ENCODE measurements at regions not wholly inside any gene's neighbourhood (a gene's known extent, or its start where the extent isn't known, plus 50 kb on each side); places are given as distances from the start of the nearest gene placed in this dataset.

DNA sequence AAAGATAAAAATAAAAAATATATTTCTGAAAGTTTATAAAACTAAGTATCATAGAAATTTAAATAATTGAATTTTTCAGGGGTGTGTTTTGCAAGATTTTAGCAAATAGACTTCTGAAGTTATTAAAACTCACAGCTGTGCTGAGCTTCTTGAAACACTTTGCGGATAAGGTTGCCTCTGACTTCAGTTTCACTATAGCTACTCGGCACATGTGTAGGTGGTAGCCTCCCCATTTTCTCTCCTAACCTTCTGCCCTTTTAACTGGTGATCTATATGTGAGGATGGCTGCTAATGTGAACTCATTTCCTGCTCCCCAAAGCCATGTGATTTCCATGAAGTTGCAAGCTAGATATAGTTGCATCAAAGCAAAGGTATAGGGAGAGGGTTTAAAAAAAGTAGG lies 129.3 kb upstream of the STMND1 start:
- H2AFZ ChIP-seq (ENCODE audit: control insufficient read depth, low read depth, low read length): no peak overlapping the region
- CTCF ChIA-PET: interaction anchor here (2.8 kb wide), 1 partner anchor 7 kb away, joined by 8 read pairs; no protein-coding TSS in a partner anchor
- FAIRE-seq (no peak), DNase-seq (ENCODE audit: low read depth, low spot score) (no peak), ATAC-seq (no peak)
- no peak overlapping the region for H3K27ac ChIP-seq (ENCODE audit: control insufficient read depth, insufficient read depth)
- no peak overlapping the region for H3K9ac ChIP-seq (ENCODE audit: control insufficient read depth, insufficient read depth, low read length)
- no peak overlapping the region for H3K4me3 ChIP-seq
- POLR2A ChIA-PET: no interaction called here
- RAD21 ChIA-PET (ENCODE audit: unreplicated experiment): no interaction called here
- SMC1A ChIA-PET (ENCODE audit: uncharacterized antibody, unreplicated experiment): no interaction called here
- H3K4me1 ChIP-seq (ENCODE audit: control insufficient read depth, insufficient read depth, low read length): no peaks in the 10 kb centered on the region
- BruUV-seq (replicated peaks): no TSS peak
- in situ Hi-C loops (cut with MboI): no loop called here
- H4K20me1 ChIP-seq (ENCODE audit: control insufficient read depth, insufficient read depth): no peaks in the 10 kb centered on the region
- no peak overlapping the region for H3K4me2 ChIP-seq (ENCODE audit: control insufficient read depth, insufficient read depth)
- intact Hi-C loops (cut with micrococcal nuclease; ENCODE audit: unreplicated experiment): no loop called here
- WGBS (ENCODE audit: insufficient coverage, insufficient replicate concordance, low lambda C conversion rate, missing lambda C conversion rate): 47% methylated on average over 2 of the region's 2 CpGs
- no peaks in the 10 kb centered on the region for H3K9me3 ChIP-seq (replicated peaks; ENCODE audit: control insufficient read depth, insufficient read depth, low read length)
- peaks cover 0 to 3% of the 10 kb centered on the region in 2 experiments; a peak in 3 of 4 replicates for H3K27me3 ChIP-seq (replicated peaks in 1 of 2; ENCODE audit: control insufficient read depth in 2 of 2, insufficient read depth in 2 of 2, low read length in 1 of 2)
- H3K36me3 ChIP-seq (ENCODE audit: control insufficient read depth in 2 of 2, insufficient read depth in 2 of 2, low read length in 1 of 2): no peaks in the 10 kb centered on the region
- no peaks in the 10 kb centered on the region for H3K79me2 ChIP-seq (ENCODE audit: control insufficient read depth, insufficient read depth, low read length)
- TF ChIP-seq ZNF384 (IDR thresholded peaks at IDR 0.05; ENCODE audit: borderline replicate concordance, low read depth, low read length) (no peak), NFYB (IDR thresholded peaks at IDR 0.05; ENCODE audit: insufficient read depth, low read depth, low read length) (no peak), ASH2L (IDR thresholded peaks at IDR 0.05; ENCODE audit: borderline replicate concordance, low read depth) (no peak), SMC3 (IDR thresholded peaks at IDR 0.05; ENCODE audit: borderline replicate concordance, low read length) (no peak), MEF2B (IDR thresholded peaks at IDR 0.05; ENCODE audit: partially characterized antibody, poor library complexity, severe bottlenecking) (no peak), TCF3 (IDR thresholded peaks at IDR 0.05; ENCODE audit: borderline replicate concordance, insufficient read depth, low read depth, low read length) (no peak), HCFC1 (IDR thresholded peaks at IDR 0.05; ENCODE audit: low read length) (no peak), RUNX3 (IDR thresholded peaks at IDR 0.05; ENCODE audit: low read length) (no peak), ZNF207 (IDR thresholded peaks at IDR 0.05; ENCODE audit: borderline replicate concordance) (no peak), MTA2 (IDR thresholded peaks at IDR 0.05; ENCODE audit: low read depth) (no peak), CHD4 (IDR thresholded peaks at IDR 0.05) (no peak), SMAD1 (IDR thresholded peaks at IDR 0.05; ENCODE audit: low read depth, partially characterized antibody) (no peak)
- TF ChIP-seq, protein P1, sequence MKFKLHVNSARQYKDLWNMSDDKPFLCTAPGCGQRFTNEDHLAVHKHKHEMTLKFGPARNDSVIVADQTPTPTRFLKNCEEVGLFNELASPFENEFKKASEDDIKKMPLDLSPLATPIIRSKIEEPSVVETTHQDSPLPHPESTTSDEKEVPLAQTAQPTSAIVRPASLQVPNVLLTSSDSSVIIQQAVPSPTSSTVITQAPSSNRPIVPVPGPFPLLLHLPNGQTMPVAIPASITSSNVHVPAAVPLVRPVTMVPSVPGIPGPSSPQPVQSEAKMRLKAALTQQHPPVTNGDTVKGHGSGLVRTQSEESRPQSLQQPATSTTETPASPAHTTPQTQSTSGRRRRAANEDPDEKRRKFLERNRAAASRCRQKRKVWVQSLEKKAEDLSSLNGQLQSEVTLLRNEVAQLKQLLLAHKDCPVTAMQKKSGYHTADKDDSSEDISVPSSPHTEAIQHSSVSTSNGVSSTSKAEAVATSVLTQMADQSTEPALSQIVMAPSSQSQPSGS (IDR thresholded peaks at IDR 0.05; ENCODE audit: low read length): no peak
- TF ChIP-seq, protein P2, sequence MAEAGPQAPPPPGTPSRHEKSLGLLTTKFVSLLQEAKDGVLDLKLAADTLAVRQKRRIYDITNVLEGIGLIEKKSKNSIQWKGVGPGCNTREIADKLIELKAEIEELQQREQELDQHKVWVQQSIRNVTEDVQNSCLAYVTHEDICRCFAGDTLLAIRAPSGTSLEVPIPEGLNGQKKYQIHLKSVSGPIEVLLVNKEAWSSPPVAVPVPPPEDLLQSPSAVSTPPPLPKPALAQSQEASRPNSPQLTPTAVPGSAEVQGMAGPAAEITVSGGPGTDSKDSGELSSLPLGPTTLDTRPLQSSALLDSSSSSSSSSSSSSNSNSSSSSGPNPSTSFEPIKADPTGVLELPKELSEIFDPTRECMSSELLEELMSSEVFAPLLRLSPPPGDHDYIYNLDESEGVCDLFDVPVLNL (IDR thresholded peaks at IDR 0.05; ENCODE audit: low read depth, low read length): no peak
- TF ChIP-seq, protein P3, sequence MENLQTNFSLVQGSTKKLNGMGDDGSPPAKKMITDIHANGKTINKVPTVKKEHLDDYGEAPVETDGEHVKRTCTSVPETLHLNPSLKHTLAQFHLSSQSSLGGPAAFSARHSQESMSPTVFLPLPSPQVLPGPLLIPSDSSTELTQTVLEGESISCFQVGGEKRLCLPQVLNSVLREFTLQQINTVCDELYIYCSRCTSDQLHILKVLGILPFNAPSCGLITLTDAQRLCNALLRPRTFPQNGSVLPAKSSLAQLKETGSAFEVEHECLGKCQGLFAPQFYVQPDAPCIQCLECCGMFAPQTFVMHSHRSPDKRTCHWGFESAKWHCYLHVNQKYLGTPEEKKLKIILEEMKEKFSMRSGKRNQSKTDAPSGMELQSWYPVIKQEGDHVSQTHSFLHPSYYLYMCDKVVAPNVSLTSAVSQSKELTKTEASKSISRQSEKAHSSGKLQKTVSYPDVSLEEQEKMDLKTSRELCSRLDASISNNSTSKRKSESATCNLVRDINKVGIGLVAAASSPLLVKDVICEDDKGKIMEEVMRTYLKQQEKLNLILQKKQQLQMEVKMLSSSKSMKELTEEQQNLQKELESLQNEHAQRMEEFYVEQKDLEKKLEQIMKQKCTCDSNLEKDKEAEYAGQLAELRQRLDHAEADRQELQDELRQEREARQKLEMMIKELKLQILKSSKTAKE (IDR thresholded peaks at IDR 0.05; ENCODE audit: low read depth, poor library complexity, severe bottlenecking): no peak
- TF ChIP-seq, protein P4, sequence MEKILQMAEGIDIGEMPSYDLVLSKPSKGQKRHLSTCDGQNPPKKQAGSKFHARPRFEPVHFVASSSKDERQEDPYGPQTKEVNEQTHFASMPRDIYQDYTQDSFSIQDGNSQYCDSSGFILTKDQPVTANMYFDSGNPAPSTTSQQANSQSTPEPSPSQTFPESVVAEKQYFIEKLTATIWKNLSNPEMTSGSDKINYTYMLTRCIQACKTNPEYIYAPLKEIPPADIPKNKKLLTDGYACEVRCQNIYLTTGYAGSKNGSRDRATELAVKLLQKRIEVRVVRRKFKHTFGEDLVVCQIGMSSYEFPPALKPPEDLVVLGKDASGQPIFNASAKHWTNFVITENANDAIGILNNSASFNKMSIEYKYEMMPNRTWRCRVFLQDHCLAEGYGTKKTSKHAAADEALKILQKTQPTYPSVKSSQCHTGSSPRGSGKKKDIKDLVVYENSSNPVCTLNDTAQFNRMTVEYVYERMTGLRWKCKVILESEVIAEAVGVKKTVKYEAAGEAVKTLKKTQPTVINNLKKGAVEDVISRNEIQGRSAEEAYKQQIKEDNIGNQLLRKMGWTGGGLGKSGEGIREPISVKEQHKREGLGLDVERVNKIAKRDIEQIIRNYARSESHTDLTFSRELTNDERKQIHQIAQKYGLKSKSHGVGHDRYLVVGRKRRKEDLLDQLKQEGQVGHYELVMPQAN (conservative IDR thresholded peaks at IDR 0.05): no peak
- TF ChIP-seq, protein P5, sequence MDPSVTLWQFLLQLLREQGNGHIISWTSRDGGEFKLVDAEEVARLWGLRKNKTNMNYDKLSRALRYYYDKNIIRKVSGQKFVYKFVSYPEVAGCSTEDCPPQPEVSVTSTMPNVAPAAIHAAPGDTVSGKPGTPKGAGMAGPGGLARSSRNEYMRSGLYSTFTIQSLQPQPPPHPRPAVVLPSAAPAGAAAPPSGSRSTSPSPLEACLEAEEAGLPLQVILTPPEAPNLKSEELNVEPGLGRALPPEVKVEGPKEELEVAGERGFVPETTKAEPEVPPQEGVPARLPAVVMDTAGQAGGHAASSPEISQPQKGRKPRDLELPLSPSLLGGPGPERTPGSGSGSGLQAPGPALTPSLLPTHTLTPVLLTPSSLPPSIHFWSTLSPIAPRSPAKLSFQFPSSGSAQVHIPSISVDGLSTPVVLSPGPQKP (IDR thresholded peaks at IDR 0.05; ENCODE audit: low read depth, low read length): no peak
